Neuronal stem cell (in vitro differentiated cells): ENCODE measurements at regions not wholly inside any gene's neighbourhood (a gene's known extent, or its start where the extent isn't known, plus 50 kb on each side); places are given as distances from the start of the nearest gene placed in this dataset.

Experiments
- DNase-seq: peaks from one replicate; pipeline ENCODE4 v3.0.0-alpha.2; 2013; ENCODE audit warnings: low spot score
- H2AFZ ChIP-seq: one replicate; pipeline ENCODE4 v1.6.1; 2013; ENCODE audit warnings: mild to moderate bottlenecking, low read length, inconsistent platforms
- H2AK5ac ChIP-seq: 2 replicates; pipeline ENCODE4 v1.6.1; 2013; ENCODE audit warnings: low read depth, mild to moderate bottlenecking, inconsistent platforms, low read length, moderate library complexity, mixed read lengths
- H2BK120ac ChIP-seq: 2 replicates; pipeline ENCODE4 v1.6.1; 2013; ENCODE audit warnings: low read depth, mild to moderate bottlenecking, inconsistent platforms, low read length, moderate library complexity, mixed read lengths
- H2BK12ac ChIP-seq: one replicate; pipeline ENCODE4 v1.6.1; 2013; ENCODE audit warnings: low read length, inconsistent platforms
- H2BK15ac ChIP-seq: 2 replicates; pipeline ENCODE4 v1.6.1; 2013; ENCODE audit warnings: mild to moderate bottlenecking, low read length, inconsistent platforms, mixed read lengths
- H2BK5ac ChIP-seq: one replicate; pipeline ENCODE4 v1.6.1; 2013; ENCODE audit warnings: inconsistent platforms, mild to moderate bottlenecking, low read length, moderate library complexity
- H3K14ac ChIP-seq: one replicate; pipeline ENCODE4 v1.6.1; 2013; ENCODE audit warnings: low read length, inconsistent platforms
- H3K18ac ChIP-seq: 2 replicates; pipeline ENCODE4 v1.6.1; 2013; ENCODE audit warnings: low read length, inconsistent platforms
- H3K23ac ChIP-seq: 2 replicates; pipeline ENCODE4 v1.6.1; 2013; ENCODE audit warnings: low read depth, mild to moderate bottlenecking, mixed read lengths, low read length, inconsistent platforms; ENCODE audit not compliant: poor library complexity
- H3K27ac ChIP-seq: replicated peaks from 3 replicates; pipeline ENCODE4 v1.5.1; 2013; ENCODE audit warnings: low read length, inconsistent platforms
- H3K27me3 ChIP-seq, 3 experiments: 2 replicates each; pipeline ENCODE4 v1.6.1; 2013; ENCODE audit warnings: low read length in 3 of 3, mild to moderate bottlenecking in 2 of 3, inconsistent platforms in 1 of 3, low read depth in 1 of 3, mixed read lengths in 1 of 3, moderate library complexity in 1 of 3; ENCODE audit not compliant: control insufficient read depth in 3 of 3, insufficient read depth in 3 of 3
- H3K36me3 ChIP-seq, 2 donors: replicated peaks in 1 of 2; 2 replicates each; pipeline ENCODE4 v1.6.1; 2013; ENCODE audit warnings: low read length in 2 of 2; ENCODE audit not compliant: control insufficient read depth in 2 of 2, insufficient read depth in 2 of 2
- H3K4ac ChIP-seq: 2 replicates; pipeline ENCODE4 v1.6.1; 2013; ENCODE audit warnings: inconsistent platforms, mild to moderate bottlenecking, low read length, moderate library complexity
- H3K4me1 ChIP-seq, 2 donors: 1 replicate in 1 of 2; 2 replicates in 1 of 2; pipeline ENCODE4 v1.6.1; 2013; ENCODE audit warnings: low read length in 2 of 2, low read depth in 1 of 2; ENCODE audit not compliant: control insufficient read depth in 2 of 2, insufficient read depth in 1 of 2
- H3K4me2 ChIP-seq: one replicate; pipeline ENCODE4 v1.6.1; 2013; ENCODE audit warnings: mild to moderate bottlenecking, low read length, inconsistent platforms; ENCODE audit not compliant: insufficient read depth, poor library complexity, severe bottlenecking
- H3K4me3 ChIP-seq, 2 donors: 2 replicates each; pipeline ENCODE4 v1.5.1; 2013; ENCODE audit warnings: low read length in 2 of 2, mild to moderate bottlenecking in 2 of 2, inconsistent platforms in 1 of 2, moderate library complexity in 1 of 2
- H3K79me1 ChIP-seq: one replicate; pipeline ENCODE4 v1.6.1; 2013; ENCODE audit warnings: low read depth, mild to moderate bottlenecking, inconsistent platforms, low read length, moderate library complexity
- H3K9ac ChIP-seq: one replicate; pipeline ENCODE4 v1.6.1; 2013; ENCODE audit warnings: mild to moderate bottlenecking, low read depth, low read length, inconsistent platforms; ENCODE audit not compliant: poor library complexity
- H3K9me3 ChIP-seq, 2 donors: replicated peaks in 1 of 2; 2 replicates each; pipeline versions ENCODE3 to v1.6.1; 2013; ENCODE audit warnings: low read length in 2 of 2, mild to moderate bottlenecking in 2 of 2, inconsistent platforms in 1 of 2, low read depth in 1 of 2, mixed read lengths in 1 of 2, moderate library complexity in 1 of 2; ENCODE audit not compliant: control insufficient read depth in 2 of 2, insufficient read depth in 1 of 2
- H4K8ac ChIP-seq: one replicate; pipeline ENCODE4 v1.6.1; 2013; ENCODE audit warnings: low read depth, mild to moderate bottlenecking, inconsistent platforms, low read length, moderate library complexity
- H4K91ac ChIP-seq: one replicate; pipeline ENCODE4 v1.6.1; 2013; ENCODE audit warnings: low read length, low read depth, mild to moderate bottlenecking, inconsistent platforms; ENCODE audit not compliant: poor library complexity
- WGBS, 2 donors: extraction: QIAGEN DNeasy Blood & Tissue Kit; methylation state at CpG; one replicate each; pipeline ENCODE4 v1.1.7; 2013; ENCODE audit warnings: missing lambda C conversion rate in 2 of 2, mixed read lengths in 1 of 2; ENCODE audit not compliant: insufficient read length in 2 of 2, insufficient replicate concordance in 1 of 2; ENCODE audit errors: extremely low coverage in 2 of 2; 5-methylcytosine and 5-hydroxymethylcytosine counted together

DNA sequence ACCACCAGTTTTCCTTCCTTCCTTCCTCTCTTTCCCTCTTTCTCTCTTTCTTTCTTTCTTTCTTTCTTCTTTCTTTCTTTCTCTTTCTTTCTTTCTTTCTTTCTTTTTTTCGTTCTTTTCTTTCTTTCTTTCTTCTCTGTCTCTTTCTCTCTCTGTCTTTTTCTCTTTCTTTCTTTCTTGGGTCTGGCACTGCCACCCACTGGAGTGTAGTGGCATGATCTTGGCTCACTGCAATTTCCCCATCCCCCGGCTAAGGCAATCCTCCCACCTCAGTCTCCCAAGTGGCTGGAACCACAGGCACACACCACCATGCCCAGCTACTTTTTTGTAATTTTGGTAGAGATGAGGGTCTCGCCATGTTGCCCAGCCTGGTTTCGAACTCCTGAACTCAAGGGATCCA is 51.6 kb upstream of the NHS start:
- Histone ChIP-seq H3K14ac (no peak overlapping the region), H3K79me1 (no peaks in the 10 kb centered on the region), H4K8ac (no peak overlapping the region), H3K4me1 (no peaks in the 10 kb centered on the region), H3K4ac (no peak overlapping the region), H3K27ac (no peak overlapping the region), H3K23ac (no peak overlapping the region), H2BK120ac (no peak overlapping the region), H4K91ac (no peak overlapping the region), H3K9ac (no peak overlapping the region), H2BK15ac (no peak overlapping the region), H2BK12ac (no peak overlapping the region), H3K9me3 (no peaks in the 10 kb centered on the region), H3K18ac (no peak overlapping the region), H2BK5ac (no peak overlapping the region), H2AK5ac (no peak overlapping the region), H2AFZ (no peak overlapping the region), H3K27me3 (peaks cover 0 to 7% (median 0%) of the 10 kb centered on the region in 3 experiments), H3K4me3 (no peak overlapping the region), H3K36me3 (no peaks in the 10 kb centered on the region), H3K4me2 (no peak overlapping the region)
- DNase-seq: no peak
- no CpG with 5 or more reads among the region's 4 CpGs for WGBS, 2 donors
